ENCODE measurements at regions not wholly inside any gene's neighbourhood (a gene's known extent, or its start where the extent isn't known, plus 50 kb on each side); places are given as distances from the start of the nearest gene placed in this dataset.

DNA sequence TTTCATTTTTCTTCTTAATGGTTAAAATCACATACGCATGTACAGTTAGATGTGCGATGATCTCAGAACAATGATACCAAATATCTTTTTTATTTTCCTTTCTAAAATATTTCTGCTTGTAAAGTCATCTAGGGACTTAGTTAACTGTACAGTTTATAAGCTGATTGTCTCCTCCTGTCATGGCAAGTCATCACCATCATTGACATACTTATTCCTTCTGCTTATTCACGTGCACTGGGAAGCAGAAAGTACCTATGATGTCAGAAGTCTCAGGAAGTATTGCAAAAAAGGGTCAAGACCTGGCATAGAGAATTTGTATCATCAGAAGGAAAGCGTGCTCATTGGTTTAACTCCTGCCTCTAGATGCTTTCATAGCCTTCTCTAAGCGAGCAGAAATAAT lies 154.2 kb downstream of the DSC3 start:
- TF ChIP-seq ZSCAN16 (tag by site-specific recombination; IDR thresholded peaks at IDR 0.05), result no peak
- TF ChIP-seq ZSCAN23 (tag by site-specific recombination; IDR thresholded peaks at IDR 0.05), result no peak
- TF ChIP-seq ZFHX2 (tag by site-specific recombination; conservative IDR thresholded peaks at IDR 0.05), result no peak
- no peak for TF ChIP-seq ZNF514 (tag by site-specific recombination; IDR thresholded peaks at IDR 0.05)
- TF ChIP-seq ZBTB20 (tag by site-specific recombination; IDR thresholded peaks at IDR 0.05), result no peak
- no peak for TF ChIP-seq ZNF629 (tag by site-specific recombination; IDR thresholded peaks at IDR 0.05)
- TF ChIP-seq, protein P1, sequence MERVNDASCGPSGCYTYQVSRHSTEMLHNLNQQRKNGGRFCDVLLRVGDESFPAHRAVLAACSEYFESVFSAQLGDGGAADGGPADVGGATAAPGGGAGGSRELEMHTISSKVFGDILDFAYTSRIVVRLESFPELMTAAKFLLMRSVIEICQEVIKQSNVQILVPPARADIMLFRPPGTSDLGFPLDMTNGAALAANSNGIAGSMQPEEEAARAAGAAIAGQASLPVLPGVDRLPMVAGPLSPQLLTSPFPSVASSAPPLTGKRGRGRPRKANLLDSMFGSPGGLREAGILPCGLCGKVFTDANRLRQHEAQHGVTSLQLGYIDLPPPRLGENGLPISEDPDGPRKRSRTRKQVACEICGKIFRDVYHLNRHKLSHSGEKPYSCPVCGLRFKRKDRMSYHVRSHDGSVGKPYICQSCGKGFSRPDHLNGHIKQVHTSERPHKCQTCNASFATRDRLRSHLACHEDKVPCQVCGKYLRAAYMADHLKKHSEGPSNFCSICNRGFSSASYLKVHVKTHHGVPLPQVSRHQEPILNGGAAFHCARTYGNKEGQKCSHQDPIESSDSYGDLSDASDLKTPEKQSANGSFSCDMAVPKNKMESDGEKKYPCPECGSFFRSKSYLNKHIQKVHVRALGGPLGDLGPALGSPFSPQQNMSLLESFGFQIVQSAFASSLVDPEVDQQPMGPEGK (tag by site-specific recombination; IDR thresholded peaks at IDR 0.05), result no peak
- TF ChIP-seq KLF9 (tag by site-specific recombination; IDR thresholded peaks at IDR 0.05; ENCODE audit: low read depth), result no peak
- POLR2A ChIA-PET, result no interaction called here

DNA sequence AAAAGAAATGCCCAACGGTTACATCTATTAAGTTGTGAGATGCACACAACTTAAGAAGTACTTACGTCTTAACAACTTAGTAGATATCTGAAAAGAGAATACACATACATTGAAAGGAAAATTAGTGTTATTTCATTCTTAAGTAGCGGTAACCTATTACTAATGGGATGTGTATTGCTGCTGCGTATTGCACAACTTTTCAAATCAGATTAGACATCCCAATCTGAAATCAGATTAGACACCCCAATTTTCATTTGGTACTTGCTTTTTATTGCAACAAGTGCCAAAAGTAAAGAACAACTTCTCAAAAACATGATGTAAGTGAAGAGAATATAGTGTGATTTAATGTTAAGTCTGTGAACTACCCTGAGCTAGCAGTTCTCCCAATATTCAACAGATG lies 155.5 kb downstream of the DSC3 start:
- TF ChIP-seq, protein P2, sequence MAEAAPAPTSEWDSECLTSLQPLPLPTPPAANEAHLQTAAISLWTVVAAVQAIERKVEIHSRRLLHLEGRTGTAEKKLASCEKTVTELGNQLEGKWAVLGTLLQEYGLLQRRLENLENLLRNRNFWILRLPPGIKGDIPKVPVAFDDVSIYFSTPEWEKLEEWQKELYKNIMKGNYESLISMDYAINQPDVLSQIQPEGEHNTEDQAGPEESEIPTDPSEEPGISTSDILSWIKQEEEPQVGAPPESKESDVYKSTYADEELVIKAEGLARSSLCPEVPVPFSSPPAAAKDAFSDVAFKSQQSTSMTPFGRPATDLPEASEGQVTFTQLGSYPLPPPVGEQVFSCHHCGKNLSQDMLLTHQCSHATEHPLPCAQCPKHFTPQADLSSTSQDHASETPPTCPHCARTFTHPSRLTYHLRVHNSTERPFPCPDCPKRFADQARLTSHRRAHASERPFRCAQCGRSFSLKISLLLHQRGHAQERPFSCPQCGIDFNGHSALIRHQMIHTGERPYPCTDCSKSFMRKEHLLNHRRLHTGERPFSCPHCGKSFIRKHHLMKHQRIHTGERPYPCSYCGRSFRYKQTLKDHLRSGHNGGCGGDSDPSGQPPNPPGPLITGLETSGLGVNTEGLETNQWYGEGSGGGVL (tag by site-specific recombination; IDR thresholded peaks at IDR 0.05), result no peak
- TF ChIP-seq ZNF132 (tag by site-specific recombination; IDR thresholded peaks at IDR 0.05; ENCODE audit: borderline replicate concordance) (no peak), SP3 (tag by site-specific recombination; IDR thresholded peaks at IDR 0.05) (no peak), ZNF394 (tag by site-specific recombination; IDR thresholded peaks at IDR 0.05; ENCODE audit: borderline replicate concordance) (no peak), ZNF558 (tag by site-specific recombination; IDR thresholded peaks at IDR 0.05) (no peak), MYNN (tag by site-specific recombination; IDR thresholded peaks at IDR 0.05; ENCODE audit: borderline replicate concordance) (no peak), ZNF626 (tag by site-specific recombination; IDR thresholded peaks at IDR 0.05) (no peak), ZNF175 (tag by site-specific recombination; IDR thresholded peaks at IDR 0.05) (no peak), BCL11B (tag by site-specific recombination; IDR thresholded peaks at IDR 0.05; ENCODE audit: low read depth) (no peak), ZNF248 (tag by site-specific recombination; IDR thresholded peaks at IDR 0.05) (no peak)
- TF ChIP-seq, protein P3, sequence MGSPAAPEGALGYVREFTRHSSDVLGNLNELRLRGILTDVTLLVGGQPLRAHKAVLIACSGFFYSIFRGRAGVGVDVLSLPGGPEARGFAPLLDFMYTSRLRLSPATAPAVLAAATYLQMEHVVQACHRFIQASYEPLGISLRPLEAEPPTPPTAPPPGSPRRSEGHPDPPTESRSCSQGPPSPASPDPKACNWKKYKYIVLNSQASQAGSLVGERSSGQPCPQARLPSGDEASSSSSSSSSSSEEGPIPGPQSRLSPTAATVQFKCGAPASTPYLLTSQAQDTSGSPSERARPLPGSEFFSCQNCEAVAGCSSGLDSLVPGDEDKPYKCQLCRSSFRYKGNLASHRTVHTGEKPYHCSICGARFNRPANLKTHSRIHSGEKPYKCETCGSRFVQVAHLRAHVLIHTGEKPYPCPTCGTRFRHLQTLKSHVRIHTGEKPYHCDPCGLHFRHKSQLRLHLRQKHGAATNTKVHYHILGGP (tag by site-specific recombination; IDR thresholded peaks at IDR 0.05), result no peak
- TF ChIP-seq, protein P4, sequence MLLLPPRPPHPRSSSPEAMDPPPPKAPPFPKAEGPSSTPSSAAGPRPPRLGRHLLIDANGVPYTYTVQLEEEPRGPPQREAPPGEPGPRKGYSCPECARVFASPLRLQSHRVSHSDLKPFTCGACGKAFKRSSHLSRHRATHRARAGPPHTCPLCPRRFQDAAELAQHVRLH (tag by site-specific recombination; IDR thresholded peaks at IDR 0.05), result no peak
- TF ChIP-seq, protein P5, sequence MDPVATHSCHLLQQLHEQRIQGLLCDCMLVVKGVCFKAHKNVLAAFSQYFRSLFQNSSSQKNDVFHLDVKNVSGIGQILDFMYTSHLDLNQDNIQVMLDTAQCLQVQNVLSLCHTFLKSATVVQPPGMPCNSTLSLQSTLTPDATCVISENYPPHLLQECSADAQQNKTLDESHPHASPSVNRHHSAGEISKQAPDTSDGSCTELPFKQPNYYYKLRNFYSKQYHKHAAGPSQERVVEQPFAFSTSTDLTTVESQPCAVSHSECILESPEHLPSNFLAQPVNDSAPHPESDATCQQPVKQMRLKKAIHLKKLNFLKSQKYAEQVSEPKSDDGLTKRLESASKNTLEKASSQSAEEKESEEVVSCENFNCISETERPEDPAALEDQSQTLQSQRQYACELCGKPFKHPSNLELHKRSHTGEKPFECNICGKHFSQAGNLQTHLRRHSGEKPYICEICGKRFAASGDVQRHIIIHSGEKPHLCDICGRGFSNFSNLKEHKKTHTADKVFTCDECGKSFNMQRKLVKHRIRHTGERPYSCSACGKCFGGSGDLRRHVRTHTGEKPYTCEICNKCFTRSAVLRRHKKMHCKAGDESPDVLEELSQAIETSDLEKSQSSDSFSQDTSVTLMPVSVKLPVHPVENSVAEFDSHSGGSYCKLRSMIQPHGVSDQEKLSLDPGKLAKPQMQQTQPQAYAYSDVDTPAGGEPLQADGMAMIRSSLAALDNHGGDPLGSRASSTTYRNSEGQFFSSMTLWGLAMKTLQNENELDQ (tag by site-specific recombination; IDR thresholded peaks at IDR 0.05; ENCODE audit: low read depth), result no peak
- TF ChIP-seq, protein P6, sequence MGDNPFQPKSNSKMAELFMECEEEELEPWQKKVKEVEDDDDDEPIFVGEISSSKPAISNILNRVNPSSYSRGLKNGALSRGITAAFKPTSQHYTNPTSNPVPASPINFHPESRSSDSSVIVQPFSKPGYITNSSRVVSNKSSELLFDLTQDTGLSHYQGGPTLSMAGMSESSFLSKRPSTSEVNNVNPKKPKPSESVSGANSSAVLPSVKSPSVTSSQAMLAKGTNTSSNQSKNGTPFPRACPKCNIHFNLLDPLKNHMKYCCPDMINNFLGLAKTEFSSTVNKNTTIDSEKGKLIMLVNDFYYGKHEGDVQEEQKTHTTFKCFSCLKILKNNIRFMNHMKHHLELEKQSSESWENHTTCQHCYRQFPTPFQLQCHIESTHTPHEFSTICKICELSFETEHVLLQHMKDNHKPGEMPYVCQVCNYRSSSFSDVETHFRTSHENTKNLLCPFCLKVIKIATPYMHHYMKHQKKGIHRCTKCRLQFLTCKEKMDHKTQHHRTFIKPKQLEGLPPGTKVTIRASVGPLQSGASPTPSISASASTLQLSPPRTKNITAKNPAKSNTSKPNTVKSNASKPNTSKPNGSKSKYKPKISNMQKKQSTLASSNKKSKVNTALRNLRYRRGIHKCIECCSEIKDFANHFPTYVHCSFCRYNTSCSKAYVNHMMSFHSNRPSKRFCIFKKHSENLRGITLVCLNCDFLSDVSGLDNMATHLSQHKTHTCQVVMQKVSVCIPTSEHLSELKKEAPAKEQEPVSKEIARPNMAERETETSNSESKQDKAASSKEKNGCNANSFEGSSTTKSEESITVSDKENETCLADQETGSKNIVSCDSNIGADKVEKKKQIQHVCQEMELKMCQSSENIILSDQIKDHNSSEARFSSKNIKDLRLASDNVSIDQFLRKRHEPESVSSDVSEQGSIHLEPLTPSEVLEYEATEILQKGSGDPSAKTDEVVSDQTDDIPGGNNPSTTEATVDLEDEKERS (tag by site-specific recombination; IDR thresholded peaks at IDR 0.05), result no peak
- Histone ChIP-seq H3K9me3 (ENCODE audit: control insufficient read depth, insufficient read depth, low read depth, low read length) (no peaks in the 10 kb centered on the region), H3K36me3 (ENCODE audit: control insufficient read depth in 2 of 2, insufficient read depth in 1 of 2, low read length in 2 of 2) (no peaks in the 10 kb centered on the region), H3K4me1 (ENCODE audit: control insufficient read depth, insufficient read depth, low read length) (no peaks in the 10 kb centered on the region), H3K27ac (ENCODE audit: extremely low read depth, low read depth, low read length) (no peak overlapping the region), H3K4me3 (ENCODE audit: low read depth, low read length) (no peak overlapping the region)
- ChIA-PET CTCF (no interaction called here), POLR2A (no interaction called here)

More for the DNA sequence above, 154.2 kb downstream of the DSC3 start:
- Histone ChIP-seq H3K27ac (ENCODE audit: extremely low read depth, low read depth, low read length) (no peak overlapping the region), H3K9me3 (ENCODE audit: control insufficient read depth, insufficient read depth, low read depth, low read length) (no peaks in the 10 kb centered on the region), H3K36me3 (ENCODE audit: control insufficient read depth in 2 of 2, insufficient read depth in 1 of 2, low read length in 2 of 2) (no peaks in the 10 kb centered on the region), H3K4me1 (ENCODE audit: control insufficient read depth, insufficient read depth, low read length) (no peaks in the 10 kb centered on the region), H3K4me3 (ENCODE audit: low read depth, low read length) (no peak overlapping the region)
- CTCF ChIA-PET, result interaction anchor here (3.7 kb wide), 1 partner anchor 1014 kb away, joined by 17 read pairs; no protein-coding TSS in a partner anchor
